Karpas-422 (cell line): ENCODE measurements at regions not wholly inside any gene's neighbourhood (a gene's known extent, or its start where the extent isn't known, plus 50 kb on each side); places are given as distances from the start of the nearest gene placed in this dataset.

ENCODE experiments used
- DNase-seq: peaks from one replicate; pipeline ENCODE4 v3.0.0-alpha.2; 2015
- H2AFZ ChIP-seq: fragments of 200-600 bp; sonication (generic); 2 replicates; pipeline ENCODE4 v1.6.1; 2014; ENCODE audit warnings: antibody characterized with exemption, low read length, mixed read lengths
- H3K27ac ChIP-seq: fragments of 200-600 bp; sonication (generic); 2 replicates; pipeline ENCODE4 v1.5.1; 2014; ENCODE audit warnings: mild to moderate bottlenecking, low read length, moderate library complexity
- H3K27me3 ChIP-seq: fragments of 200-600 bp; sonication (generic); 2 replicates; pipeline ENCODE4 v1.6.1; 2014; ENCODE audit warnings: low read length, mixed read lengths
- H3K36me3 ChIP-seq: fragments of 200-600 bp; sonication (generic); 2 replicates; pipeline ENCODE4 v1.6.1; 2014; ENCODE audit warnings: low read length, mixed read lengths; ENCODE audit not compliant: insufficient read depth
- H3K4me1 ChIP-seq: fragments of 200-600 bp; sonication (generic); 2 replicates; pipeline ENCODE4 v1.6.1; 2014; ENCODE audit warnings: mild to moderate bottlenecking, low read length, mixed read lengths
- H3K4me2 ChIP-seq: fragments of 200-600 bp; sonication (generic); 2 replicates; pipeline ENCODE4 v1.6.1; 2014; ENCODE audit warnings: low read length, low read depth, mild to moderate bottlenecking; ENCODE audit not compliant: poor library complexity, severe bottlenecking
- H3K4me3 ChIP-seq: fragments of 200-600 bp; sonication (generic); 2 replicates; pipeline ENCODE4 v1.5.1; 2014; ENCODE audit warnings: mild to moderate bottlenecking, antibody characterized with exemption, low read length, mixed read lengths
- H3K79me2 ChIP-seq: fragments of 200-600 bp; sonication (generic); 2 replicates; pipeline ENCODE4 v1.6.1; 2014; ENCODE audit warnings: mild to moderate bottlenecking, low read length, mixed read lengths
- H3K9ac ChIP-seq: fragments of 200-600 bp; sonication (generic); 2 replicates; pipeline ENCODE4 v1.6.0; 2014; ENCODE audit warnings: low read length
- H3K9me2 ChIP-seq: fragments of 200-600 bp; sonication (generic), shearing (Covaris generic); replicated peaks from 2 replicates; pipeline ENCODE4 v1.6.0; 2014; ENCODE audit warnings: mild to moderate bottlenecking, low read length, moderate library complexity; ENCODE audit not compliant: insufficient read depth
- H3K9me3 ChIP-seq: fragments of 300-700, 200-600 bp; sonication (generic); 2 replicates; pipeline ENCODE4 v1.6.1; 2014; ENCODE audit warnings: low read length, mixed read lengths
- H4K20me1 ChIP-seq: fragments of 200-600 bp; sonication (generic); 2 replicates; pipeline ENCODE4 v1.6.1; 2014; ENCODE audit warnings: mild to moderate bottlenecking, antibody characterized with exemption, low read length, low read depth; ENCODE audit not compliant: insufficient read depth

DNA sequence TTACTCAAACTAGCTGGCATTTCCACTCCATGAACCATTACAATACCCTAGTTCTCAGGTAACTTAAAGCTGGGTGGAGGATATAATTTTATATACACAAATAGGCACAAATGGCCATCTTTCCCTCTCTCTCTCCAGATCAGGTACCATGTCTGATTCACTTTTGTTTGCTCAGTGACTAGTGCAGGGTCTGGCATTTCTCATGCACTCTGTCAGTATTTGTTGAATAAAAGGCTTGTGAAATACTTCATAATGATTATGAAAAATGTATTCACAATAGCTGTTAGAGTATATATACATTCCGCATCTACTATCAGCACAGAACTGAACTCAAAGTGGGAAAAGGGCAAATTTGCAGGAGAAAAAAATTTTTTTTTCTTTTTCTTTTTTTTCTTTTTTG lies 510.2 kb upstream of the USP24 start:
- no peak overlapping the region for H3K27ac ChIP-seq
- no peaks in the 10 kb centered on the region for H3K36me3 ChIP-seq
- no peak overlapping the region for H2AFZ ChIP-seq
- no peaks in the 10 kb centered on the region for H3K9me3 ChIP-seq
- H3K4me3 ChIP-seq, result no peak overlapping the region
- H3K4me1 ChIP-seq, result no peaks in the 10 kb centered on the region
- no peaks in the 10 kb centered on the region for H3K79me2 ChIP-seq
- no peak overlapping the region for H3K9ac ChIP-seq
- no peaks in the 10 kb centered on the region for H3K27me3 ChIP-seq
- no peak overlapping the region for H3K4me2 ChIP-seq
- H3K9me2 ChIP-seq, result no peaks in the 10 kb centered on the region
- no peaks in the 10 kb centered on the region for H4K20me1 ChIP-seq
- DNase-seq, result no peak

DNA sequence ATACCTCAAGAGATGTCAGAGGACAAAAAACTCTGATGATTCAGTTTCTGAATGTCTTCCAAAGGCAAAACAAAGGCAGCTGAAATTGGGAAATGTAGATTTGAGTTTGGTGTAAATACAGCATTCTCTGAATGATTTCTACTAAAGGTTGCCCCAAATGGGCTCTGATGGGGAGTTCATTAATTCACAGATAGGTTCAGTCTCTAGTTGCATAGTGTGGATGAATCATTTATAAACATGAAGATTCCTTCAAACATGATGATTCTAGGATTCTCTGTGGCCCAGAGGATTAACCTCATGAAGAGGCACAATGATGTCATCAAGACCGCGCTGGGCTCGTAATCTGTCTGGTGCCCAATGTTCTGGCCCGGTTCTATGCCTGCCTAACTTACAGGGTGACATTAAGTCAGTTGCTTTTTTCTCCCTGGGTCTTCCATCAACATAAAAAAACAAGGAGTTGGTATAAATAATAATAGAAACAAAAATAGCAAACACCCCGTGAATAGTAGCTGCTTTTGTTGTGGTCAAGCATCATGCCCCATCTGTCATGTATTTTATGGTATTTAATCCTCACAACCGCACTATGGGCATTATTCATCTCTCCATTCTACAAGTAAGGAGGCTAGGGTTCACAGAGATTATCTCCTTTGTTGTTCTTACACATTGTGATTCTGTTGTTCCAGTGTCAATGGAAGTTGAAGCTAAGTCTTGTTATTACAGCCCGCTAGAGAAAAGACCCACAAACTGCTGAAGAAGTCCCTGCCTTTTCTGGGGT lies 509.6 kb upstream of the USP24 start:
- Histone ChIP-seq H3K4me2 (no peak overlapping the region), H3K27me3 (no peaks in the 10 kb centered on the region), H3K4me1 (no peaks in the 10 kb centered on the region), H2AFZ (no peak overlapping the region), H3K9me2 (no peaks in the 10 kb centered on the region), H3K36me3 (no peaks in the 10 kb centered on the region), H3K27ac (no peak overlapping the region), H3K4me3 (no peak overlapping the region), H4K20me1 (no peaks in the 10 kb centered on the region), H3K79me2 (no peaks in the 10 kb centered on the region), H3K9ac (no peak overlapping the region), H3K9me3 (no peaks in the 10 kb centered on the region)
- DNase-seq, result no peak

DNA sequence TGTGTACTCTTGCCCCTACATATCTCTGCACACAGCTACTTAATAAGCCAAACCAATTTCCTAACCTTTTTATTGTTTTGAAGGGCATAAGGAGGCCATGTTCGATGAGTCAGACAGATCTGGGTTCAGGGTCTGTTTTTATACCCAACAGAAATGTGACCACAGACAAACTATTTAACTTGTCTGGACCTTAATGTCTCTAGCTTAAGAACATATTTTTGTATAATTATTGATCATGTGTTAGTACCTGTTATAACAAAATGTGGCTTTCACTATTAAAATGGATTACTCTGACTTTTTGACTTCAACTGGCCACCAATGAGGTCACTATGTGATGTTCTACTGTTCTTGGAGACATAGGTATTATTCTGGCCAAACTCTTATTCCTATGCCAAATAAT lies 507.8 kb upstream of the USP24 start:
- Histone ChIP-seq H3K4me2 (no peak overlapping the region), H3K36me3 (no peaks in the 10 kb centered on the region), H3K9me2 (no peaks in the 10 kb centered on the region), H3K9ac (no peak overlapping the region), H3K79me2 (no peaks in the 10 kb centered on the region), H3K4me3 (no peak overlapping the region), H4K20me1 (no peaks in the 10 kb centered on the region), H3K4me1 (no peaks in the 10 kb centered on the region), H3K9me3 (no peaks in the 10 kb centered on the region), H3K27ac (no peak overlapping the region), H3K27me3 (no peaks in the 10 kb centered on the region), H2AFZ (no peak overlapping the region)
- DNase-seq, result no peak

DNA sequence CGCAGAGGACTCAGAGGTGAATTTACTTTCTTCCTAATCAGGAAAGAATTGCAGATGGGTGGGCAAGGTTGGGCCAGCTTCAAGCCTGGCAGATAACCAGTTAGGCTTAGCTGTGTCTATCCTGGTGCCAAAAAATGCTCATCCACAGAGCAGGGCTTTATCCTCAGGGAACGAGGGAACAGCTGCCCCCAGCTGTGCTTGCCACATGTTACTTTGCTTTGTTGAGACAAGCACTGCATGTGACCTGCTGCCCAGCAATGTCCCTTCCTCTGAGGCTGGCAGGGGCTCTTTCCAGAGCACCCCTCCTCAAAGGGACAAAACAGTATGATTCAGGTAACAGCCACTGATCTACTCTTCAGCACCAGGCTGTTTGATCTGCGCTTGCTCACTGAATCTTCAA lies 505.1 kb upstream of the USP24 start:
- Histone ChIP-seq H3K9me2 (no peaks in the 10 kb centered on the region), H3K4me2 (no peak overlapping the region), H3K4me3 (no peak overlapping the region), H3K4me1 (no peaks in the 10 kb centered on the region), H3K9ac (no peak overlapping the region), H3K27me3 (no peaks in the 10 kb centered on the region), H3K27ac (no peak overlapping the region), H3K79me2 (no peaks in the 10 kb centered on the region), H3K9me3 (no peaks in the 10 kb centered on the region), H2AFZ (no peak overlapping the region), H4K20me1 (no peaks in the 10 kb centered on the region), H3K36me3 (no peaks in the 10 kb centered on the region)
- DNase-seq, result no peak

DNA sequence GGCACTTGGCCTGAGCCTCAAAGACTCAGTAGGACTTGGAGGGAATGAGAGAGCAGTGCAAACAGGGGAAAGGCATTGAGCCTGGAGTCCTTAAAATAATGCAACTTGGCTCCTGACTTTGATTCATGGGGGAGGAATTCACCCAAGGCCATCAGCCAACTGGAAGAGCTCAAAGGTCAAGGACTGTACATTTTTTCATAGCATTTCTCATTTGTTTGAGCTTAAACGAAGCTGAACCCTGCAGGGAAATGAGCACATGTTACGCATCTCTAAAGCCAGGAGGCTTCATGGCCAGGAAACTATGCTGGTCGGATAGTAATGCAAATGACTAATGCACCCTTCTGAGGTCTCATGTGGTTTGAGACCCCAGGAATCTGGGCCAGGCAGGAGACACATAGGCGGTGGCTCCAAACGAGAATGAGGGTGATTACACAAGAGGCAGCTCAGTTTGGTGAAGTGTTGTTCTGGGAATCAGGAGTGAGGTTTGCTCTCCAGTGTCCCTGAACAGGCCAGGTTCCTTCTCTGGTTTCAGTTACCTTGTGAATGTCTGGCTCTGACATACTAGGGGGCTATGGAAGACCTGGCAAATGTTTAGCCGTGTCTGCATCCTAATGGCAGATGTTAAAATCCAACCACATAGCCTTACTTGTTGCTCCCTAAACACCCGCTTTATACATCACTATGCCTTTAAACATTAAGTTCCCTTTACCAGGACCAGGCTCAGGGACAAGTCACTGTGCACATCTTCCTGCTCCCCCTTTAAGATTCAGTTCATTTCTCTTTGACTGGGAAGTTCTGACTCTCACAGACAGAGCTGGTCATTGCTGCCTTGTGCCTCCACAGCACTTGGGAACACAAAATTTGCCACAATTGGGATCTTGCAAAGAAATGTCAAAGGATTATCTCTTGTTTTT lies 503.9 kb upstream of the USP24 start:
- Histone ChIP-seq H3K9me2 (no peaks in the 10 kb centered on the region), H3K79me2 (no peaks in the 10 kb centered on the region), H3K9ac (no peak overlapping the region), H2AFZ (no peak overlapping the region), H3K27me3 (no peaks in the 10 kb centered on the region), H3K36me3 (no peaks in the 10 kb centered on the region), H3K4me2 (no peak overlapping the region), H3K27ac (no peak overlapping the region), H3K9me3 (no peaks in the 10 kb centered on the region), H3K4me1 (no peaks in the 10 kb centered on the region), H4K20me1 (no peaks in the 10 kb centered on the region), H3K4me3 (no peak overlapping the region)
- no peak for DNase-seq

DNA sequence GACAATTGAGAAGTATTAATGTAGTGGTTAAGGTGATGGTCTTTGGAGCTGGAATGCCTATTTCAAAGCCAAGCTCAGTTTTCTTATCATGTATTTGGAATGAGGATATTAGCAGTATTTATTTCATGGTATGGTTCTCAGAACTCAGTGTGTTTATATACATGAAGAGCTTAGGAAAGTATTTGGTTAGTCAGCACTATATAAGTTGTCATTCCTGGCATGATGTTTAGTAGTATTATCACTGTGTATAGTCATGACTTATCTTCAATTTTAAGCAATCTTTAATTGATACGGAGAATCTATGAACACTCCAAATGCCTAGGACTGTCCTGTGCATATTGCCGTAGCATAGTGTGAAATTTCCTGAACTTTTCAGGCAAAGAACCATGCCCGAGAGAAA lies 501.9 kb upstream of the USP24 start:
- no peaks in the 10 kb centered on the region for H3K9me2 ChIP-seq
- H3K9ac ChIP-seq, result no peak overlapping the region
- no peak for DNase-seq
- H3K4me2 ChIP-seq, result no peak overlapping the region
- no peak overlapping the region for H3K4me3 ChIP-seq
- no peaks in the 10 kb centered on the region for H3K79me2 ChIP-seq
- H2AFZ ChIP-seq, result no peak overlapping the region
- H3K36me3 ChIP-seq, result no peaks in the 10 kb centered on the region
- no peaks in the 10 kb centered on the region for H3K27me3 ChIP-seq
- H3K4me1 ChIP-seq, result no peaks in the 10 kb centered on the region
- no peaks in the 10 kb centered on the region for H3K9me3 ChIP-seq
- no peaks in the 10 kb centered on the region for H4K20me1 ChIP-seq
- no peak overlapping the region for H3K27ac ChIP-seq

DNA sequence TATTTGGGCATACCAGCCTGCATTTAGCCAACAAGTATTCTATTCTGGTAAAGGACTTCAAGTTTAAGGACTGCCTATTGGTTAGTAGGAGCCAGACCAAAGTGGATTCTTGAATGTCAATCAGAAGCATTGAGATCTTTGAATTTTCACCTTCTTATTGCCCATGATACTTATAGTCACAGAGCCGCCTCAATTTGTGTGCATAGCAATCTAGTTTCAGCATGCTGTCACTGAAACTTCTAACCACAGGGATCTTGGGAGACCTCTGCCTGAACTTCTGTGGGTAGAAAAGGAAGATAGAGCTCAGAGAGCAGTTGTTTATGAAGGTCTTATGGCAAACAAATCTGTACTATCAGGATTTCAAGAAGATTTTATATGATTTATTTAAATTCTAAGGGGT lies 501.4 kb upstream of the USP24 start:
- no peak overlapping the region for H3K27ac ChIP-seq
- no peak overlapping the region for H3K9ac ChIP-seq
- H3K79me2 ChIP-seq, result no peaks in the 10 kb centered on the region
- H3K27me3 ChIP-seq, result no peaks in the 10 kb centered on the region
- no peaks in the 10 kb centered on the region for H4K20me1 ChIP-seq
- no peak overlapping the region for H3K4me2 ChIP-seq
- H3K4me1 ChIP-seq, result no peaks in the 10 kb centered on the region
- H3K9me2 ChIP-seq, result no peaks in the 10 kb centered on the region
- no peaks in the 10 kb centered on the region for H3K9me3 ChIP-seq
- H3K36me3 ChIP-seq, result no peaks in the 10 kb centered on the region
- no peak overlapping the region for H3K4me3 ChIP-seq
- H2AFZ ChIP-seq, result no peak overlapping the region
- DNase-seq, result no peak

DNA sequence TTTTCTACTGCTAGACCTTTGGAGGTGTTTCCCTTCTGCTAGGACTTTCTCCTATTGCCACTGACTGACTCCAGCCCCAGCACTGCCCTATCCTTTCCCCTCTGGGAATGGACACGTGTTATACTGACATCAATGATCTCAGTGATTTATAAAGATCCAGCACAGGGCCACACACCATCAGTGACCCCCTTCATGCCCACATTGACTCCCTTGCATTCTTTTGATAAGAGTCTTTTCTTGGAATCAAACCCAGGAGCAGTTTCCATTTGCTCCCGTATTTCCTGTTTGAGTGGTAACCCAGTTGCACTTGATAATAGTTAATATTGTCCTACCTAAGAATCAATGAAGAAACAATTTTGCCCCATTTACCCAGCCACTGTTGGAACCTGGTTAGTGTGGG lies 501.0 kb upstream of the USP24 start:
- no peaks in the 10 kb centered on the region for H3K79me2 ChIP-seq
- no peaks in the 10 kb centered on the region for H3K27me3 ChIP-seq
- no peak overlapping the region for H2AFZ ChIP-seq
- H3K9ac ChIP-seq, result no peak overlapping the region
- H3K27ac ChIP-seq, result no peak overlapping the region
- H3K4me1 ChIP-seq, result no peaks in the 10 kb centered on the region
- H3K9me3 ChIP-seq, result no peaks in the 10 kb centered on the region
- H3K9me2 ChIP-seq, result no peaks in the 10 kb centered on the region
- no peak overlapping the region for H3K4me2 ChIP-seq
- no peak for DNase-seq
- H3K4me3 ChIP-seq, result no peak overlapping the region
- no peaks in the 10 kb centered on the region for H4K20me1 ChIP-seq
- no peaks in the 10 kb centered on the region for H3K36me3 ChIP-seq
